HG02678 (cell line): ENCODE measurements at regions not wholly inside any gene's neighbourhood (a gene's known extent, or its start where the extent isn't known, plus 50 kb on each side); places are given as distances from the start of the nearest gene placed in this dataset.

Source experiments
- ATAC-seq: cut with Tn5 transposase; IDR thresholded peaks from one replicate; pipeline ENCODE4 v1.9.1; 2021; ENCODE audit warnings: mild to moderate bottlenecking, moderate library complexity; ENCODE audit not compliant: unreplicated experiment

DNA sequence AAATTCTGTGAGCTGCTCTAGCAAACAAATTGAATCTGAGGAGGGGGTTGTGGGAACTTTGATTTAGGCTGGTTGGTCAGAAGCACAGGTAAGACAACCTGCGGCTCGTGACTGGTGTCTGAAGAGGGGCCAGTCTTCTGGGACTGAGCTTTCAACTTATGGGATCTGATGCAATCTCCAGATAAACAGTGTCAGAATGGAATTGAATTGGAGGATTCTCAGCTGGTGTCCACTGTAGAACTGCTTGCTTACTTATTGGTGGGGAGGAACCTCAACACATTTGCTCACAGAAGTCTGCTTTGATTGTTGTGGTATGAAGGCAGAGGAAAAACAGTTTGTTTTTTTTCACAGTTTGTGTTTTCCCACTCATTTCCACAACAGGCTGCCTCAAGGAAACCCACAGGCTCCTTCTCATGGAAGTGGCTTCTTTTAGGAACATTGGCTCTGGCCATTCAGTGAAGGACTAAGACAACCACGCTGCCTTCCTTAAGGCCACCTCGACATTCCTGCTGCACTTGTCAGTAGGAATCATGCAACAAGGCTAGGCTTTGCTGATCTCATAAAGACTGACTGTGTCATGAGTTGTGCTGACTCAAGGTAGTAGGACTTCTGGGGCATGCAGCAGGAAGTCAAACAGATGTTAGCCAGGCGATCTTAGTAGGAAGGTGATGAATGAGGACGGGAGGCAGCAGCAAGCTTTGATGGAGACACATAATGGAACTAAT lies 104.7 kb downstream of the TSN start:
- ATAC-seq, result no peak

DNA sequence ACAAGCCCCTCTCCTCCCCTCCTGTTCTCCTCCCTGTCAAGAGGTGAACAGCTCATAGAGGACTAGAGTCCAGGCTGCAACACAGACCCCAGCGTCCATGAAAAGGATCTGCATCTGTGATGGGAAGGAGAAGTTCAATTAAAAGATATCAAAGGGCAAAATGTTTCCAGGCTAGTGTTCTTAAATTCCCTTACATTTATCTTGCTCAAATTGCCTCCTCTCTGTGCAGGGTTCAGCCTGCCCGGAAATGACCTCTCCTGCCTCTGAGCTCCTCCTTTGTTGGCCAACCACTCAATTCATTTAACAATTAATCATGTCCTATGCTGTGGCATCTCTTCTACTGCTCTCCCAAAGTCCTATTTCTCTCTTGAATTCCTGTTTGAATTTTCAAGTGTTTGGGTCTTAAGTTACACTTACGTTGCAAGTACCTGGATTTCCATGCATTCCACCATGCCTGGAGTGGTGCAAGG lies 105.3 kb downstream of the TSN start:
- no peak for ATAC-seq

DNA sequence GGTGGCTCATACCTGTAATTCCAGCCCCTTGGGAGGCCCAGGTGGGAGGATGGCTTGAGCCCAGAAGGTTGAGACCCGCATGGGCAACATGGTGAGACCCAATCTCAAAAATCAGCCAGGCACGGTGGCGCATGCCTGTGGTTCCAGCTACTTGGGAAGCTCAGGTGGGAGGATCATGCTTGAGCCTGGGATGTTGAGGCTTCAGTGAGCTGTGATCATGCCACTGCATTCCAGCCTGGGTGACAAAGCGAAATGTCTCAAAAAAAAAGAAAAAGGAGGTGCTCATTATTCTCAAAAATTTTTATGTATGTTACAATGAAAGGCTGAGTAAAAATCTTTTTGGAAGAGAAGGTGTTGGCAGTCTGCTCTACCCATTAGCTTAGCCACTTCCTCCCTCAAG lies 106.8 kb downstream of the TSN start:
- no peak for ATAC-seq

DNA sequence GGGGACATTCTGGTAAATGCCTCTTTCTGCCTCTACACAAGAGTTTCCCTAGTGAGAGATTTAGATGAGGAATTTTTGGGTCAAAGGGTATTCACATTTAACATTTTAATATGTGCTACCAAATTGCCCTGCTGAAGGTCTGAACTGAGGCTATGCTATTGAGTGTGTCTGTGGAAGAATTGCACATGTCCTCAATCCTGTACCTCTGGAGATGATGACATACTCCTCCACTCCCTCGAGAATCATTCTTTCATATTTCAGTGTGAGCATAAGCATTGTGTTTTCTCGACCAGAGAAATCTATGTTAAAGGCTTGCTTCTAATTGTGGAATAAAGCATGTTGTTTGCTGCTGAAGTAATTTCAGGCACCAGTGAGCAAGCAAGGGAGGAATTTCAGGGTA lies 110.5 kb downstream of the TSN start:
- no peak for ATAC-seq

DNA sequence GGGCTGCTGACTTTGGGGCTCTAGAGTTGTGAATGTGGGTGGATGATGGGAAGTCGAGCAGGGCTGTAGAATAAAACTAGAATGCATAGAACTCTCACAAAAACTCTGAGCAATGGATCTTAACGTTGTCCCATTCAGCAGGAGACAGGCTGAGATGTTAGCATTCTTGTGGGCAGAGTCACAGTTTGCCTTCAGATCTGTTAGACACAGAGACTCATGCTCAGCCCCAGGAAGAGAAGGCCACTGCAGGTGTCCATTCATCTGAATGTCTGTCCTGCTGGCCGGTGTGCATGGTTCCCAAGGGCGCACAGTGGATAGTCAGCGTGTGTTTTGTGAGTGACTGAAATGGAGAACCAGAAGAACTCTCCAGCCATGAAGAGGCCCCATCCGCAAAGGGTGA lies 111.3 kb downstream of the TSN start:
- ATAC-seq, result no peak

DNA sequence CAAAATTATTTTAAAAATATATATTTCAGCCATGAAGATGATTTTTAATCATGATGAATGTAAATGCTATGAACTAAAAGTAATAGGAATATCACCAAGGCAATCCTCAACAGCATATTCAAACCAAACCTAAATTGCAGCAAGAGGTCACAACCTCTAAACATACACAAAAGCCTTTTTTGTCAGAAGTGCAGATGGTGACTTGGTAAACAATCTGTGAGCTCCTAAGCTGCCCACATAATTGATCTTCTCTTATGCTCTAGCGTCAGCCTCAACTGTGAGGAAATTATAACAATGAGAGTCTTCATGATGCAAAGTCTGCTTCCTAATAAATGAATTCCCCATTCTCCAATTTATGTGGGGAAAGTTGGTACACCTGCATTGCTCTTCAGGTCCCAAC lies 113.2 kb downstream of the TSN start:
- ATAC-seq, result no peak

DNA sequence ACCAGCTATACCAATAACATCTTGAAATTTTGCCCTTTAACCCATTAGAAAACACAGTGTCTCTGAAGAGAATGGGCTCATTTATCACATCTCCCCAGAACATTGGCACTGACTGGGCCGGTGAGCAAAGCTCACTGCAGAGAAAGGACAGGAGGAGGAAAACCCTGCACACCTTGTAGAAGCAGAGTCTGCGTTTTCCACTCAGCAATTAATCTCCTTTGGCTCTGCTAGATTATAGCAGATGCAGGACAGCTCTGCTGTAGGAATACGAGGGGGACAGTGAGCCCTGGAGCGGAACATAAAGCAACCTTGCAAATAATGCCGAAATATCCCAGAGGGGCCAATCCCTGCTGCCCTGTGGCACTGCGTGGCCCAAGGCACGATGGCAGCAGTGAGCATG lies 113.9 kb downstream of the TSN start:
- no peak for ATAC-seq

DNA sequence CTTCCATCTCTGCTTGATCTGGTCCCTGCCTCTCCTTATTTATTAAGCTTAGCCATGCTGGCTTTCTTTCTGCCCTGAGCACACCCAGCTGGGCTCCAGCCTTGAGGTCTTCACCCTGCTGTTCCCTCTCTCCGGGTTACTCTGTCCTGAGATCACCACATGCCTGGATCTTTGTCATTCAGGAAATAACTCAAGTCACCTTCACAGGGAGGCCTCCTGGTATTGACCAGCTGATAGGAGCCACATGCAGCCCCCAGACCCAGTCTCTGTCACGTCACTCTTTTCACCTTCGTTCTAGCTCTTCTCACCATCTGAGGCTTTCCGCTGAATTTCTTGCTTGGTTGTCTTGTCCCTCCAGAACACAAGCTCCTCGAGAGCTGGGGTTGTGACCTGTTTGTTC lies 114.4 kb downstream of the TSN start:
- no peak for ATAC-seq

DNA sequence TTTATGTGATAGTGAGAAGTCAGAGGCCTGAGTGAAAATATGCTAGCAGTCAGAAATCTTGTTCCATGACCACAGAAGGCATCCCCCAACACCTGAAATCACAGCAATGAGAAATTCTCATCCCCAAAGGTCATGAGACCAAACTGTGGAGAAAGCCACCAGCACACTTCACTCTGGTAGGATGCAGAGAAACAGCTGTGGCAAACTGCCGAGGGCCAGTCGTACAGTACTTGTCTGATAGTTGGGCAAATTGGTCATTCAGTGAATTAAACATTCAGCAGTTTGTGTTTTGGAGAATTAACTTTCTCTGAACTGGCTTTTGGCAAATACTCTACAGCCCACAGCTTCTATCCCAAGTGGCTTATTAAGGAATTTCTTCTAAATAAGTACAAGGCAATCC lies 117.2 kb downstream of the TSN start:
- ATAC-seq, result no peak

DNA sequence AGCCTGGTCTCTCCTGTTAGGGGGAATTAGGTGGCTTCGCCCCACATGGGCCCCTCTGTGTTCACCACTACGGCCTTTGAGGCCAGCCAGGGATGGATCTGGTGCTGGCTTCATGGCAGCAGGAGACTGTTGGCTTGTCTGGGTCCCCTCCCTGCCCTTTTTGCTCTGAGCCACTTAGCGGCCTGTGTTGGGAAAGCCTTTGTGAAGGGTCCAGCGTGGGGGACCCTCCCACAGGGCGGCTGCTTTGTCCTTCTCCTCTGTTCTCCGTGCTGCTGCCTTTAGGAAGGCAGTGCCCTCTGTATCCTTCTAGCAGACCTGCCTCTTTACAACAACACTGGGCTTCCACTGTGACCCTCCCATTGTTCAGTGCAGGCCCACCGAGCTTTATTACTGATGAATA lies 118.4 kb downstream of the TSN start:
- ATAC-seq, result no peak

DNA sequence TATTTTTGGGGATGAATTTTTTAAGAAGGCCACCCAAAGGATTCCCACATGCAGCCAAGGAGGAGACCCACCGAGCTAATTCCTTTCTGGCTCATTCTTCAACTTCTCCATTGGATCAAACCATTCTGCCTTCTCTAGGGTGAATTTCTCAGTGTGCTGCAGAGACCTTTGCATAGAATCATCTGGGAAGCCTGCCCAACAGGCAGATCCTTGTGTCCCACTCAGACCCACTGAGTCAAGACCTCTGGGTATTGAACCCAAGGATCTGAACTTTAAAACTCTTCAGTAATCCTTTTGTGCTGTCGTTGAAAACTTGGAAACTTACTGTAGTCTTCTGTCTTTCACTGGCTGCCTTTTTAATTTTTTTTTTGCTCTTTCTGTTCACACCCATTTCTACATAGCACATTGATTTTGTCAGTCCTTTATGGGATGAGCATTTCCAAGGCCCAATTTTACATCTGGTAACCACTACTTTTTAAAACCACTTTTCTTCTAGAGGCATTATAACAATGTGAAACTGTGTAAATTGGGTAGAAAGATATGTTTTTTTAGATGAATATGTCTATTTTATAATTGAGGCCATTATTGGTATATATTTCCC lies 120.2 kb downstream of the TSN start:
- no peak for ATAC-seq

DNA sequence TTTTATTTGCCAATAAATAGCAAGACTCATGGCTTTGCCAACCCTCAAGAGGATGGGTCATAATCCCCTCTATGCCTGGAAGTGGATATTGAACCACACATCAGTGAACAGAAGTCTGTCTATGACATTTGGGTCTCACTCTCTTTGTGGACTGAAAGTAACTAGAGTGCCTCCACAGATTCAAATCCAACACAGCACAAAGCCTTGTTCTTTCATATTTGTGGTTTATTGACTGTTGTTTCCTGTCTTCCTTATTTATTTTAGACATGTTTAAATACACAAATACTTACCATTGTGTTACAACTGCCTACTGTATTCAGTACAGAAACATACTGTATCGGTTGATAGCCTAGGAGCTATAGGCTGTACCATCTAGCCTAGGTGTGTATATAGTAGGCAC lies 121.9 kb downstream of the TSN start:
- no peak for ATAC-seq

DNA sequence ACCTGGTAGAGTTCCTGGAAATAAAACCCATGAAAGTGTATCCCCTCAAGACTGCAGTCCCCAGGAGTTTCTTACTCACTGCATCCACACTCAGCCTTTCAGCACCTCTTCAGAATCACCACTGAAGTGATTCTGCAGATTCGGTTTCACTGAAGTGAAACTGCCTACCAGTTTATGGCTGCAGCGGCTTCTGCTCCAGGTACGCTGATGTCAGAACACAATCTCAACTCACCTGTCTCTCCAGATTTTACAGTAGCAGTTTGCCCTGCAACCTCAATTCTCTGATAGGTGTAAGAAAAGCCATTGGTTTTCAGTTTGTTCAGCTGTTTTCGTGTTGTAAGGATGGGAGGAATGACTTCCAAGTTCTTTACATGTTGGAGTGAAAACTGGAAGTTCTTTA lies 124.8 kb downstream of the TSN start:
- ATAC-seq, result no peak

DNA sequence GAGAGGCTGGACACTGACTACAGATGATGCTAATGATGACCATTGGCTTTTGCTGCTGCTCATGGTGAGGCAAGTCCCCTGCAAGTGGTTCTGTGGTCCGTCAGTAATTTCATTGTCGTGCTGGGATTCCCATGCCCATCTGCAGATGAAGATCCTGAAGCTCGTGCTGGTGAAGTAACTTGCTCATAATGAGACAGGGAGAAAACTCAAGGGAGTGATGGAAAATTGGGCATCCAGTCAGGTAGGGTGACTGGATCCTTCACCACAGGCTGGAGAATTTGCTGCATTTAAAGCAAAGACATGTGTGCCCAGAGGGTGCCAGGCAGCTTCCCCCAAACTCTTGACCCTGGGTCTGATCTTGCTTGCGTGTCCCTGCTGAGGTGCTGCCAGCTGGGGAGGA lies 125.6 kb downstream of the TSN start:
- no peak for ATAC-seq

DNA sequence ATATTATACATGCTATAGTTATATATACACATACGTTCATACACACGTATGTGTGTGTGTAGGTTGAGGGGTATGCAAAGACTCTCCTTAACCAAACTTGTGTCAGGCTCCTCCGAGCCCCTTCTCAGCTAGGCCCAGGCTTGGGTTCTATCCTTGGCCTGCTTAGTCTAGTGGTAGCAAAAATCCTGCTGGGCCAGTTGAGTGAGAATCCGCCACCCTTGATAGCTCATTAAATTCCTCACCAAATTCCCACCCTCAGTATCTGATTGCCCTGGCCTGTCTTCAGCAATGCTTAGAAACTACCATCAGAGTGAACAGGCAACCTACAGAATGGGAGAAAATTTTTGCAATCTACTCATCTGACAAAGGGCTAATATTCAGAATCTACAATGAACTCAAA lies 126.5 kb downstream of the TSN start:
- no peak for ATAC-seq

DNA sequence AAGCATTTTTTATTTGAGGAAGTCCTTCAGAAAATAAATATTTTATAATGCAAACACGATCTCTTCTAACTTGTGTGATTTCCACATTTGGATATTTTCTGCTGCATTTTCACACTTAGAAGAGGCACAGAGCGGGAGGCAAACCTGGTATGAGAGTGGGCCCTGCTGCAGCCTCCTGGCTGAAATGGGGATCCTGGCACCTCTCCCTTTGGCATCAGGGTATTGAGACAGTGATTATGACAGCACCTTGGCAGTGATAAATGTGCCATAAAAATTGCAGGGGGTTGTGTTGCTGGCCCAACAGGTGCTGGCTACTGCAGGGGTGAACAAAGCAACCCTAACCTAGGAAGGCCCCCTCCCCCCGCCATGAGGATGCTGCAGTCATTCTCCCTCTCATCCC lies 128.6 kb downstream of the TSN start:
- no peak for ATAC-seq

DNA sequence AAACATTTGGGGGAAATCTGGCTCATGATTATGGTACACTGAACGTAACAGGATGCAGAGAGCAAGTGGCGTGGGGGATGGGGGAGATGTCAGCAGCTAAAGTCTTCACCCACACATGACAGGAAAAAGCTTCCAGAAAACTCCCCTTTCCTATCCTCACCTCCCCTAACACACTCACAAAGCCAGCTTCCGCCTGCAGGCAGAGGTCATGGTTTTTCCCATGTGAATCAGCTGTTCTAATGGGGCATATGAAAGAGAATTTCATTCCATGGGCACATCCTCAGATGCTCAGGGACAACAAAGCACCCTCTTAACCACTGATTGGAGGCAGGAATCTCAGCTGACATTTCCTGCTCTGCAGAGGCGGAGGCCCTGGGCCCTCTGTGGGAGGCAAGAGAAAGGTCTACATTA lies 129.1 kb downstream of the TSN start:
- no peak for ATAC-seq

DNA sequence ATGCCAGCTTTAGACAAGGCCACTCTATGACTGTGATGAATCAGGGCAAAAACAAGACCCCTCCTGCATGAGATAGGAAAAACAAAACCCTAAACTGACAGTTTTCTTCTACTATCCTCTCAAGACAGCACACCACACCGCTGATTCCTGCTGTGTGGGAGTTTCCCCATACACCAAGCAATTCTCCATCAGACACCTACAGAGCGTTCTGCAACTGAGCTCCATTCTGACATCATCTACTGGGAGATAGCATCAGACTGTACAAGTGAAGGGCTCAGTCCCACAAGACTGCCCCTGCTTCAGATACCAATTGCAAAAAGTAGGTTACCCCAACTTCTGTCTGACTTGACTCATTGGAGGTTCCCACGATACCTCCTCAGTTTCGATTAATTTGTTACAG lies 130.6 kb downstream of the TSN start:
- ATAC-seq, result no peak

DNA sequence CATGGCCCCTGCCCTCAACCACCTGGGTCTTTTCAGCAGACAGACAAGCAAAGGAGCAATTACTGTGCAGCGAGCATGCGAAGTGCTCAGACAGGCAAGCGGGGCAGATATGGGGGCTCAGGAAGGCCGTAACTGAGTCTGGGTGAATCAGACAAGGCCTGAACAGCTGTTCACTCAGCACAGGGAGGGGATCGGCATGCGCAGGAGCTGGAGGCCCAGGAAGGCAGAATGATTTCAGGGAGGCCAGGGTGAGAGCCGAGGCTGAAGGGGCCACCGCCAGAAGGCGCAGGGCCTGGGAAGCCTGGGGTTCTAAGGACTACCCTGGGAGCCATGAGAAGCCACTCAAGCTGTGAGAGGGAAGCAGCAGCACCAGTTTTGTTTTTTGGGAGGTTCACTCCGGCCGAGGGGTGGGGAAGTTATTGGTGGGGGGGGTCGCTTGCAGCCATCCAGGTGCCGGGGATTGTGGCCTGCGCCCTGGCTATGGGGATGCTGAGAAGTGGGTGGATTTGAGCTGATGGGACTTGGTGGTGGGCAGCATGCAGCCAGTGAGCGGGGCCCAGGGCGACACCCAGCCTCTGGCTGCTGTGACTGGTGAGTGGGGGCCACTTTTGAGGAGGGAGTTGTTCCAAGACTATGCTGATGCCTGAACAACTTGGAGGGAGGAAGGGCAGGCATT lies 132.2 kb downstream of the TSN start:
- ATAC-seq, result no peak

DNA sequence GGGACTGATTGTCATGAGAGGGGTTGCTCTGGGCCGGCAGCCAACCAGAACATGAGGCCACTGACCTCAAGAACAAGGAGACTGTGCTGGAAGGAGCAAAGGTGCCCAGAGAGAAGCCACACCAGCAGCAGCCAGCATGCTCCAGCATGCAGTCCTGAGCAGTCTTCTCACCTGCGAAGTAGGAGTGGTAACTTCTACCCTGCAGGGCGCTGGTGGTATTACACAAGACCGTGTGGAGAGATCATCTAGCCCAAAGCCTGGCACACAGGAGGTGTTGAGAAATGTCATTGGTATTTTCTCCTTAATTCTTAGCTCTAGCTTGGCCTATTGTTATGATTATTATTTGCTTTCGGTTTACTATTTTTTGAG lies 132.7 kb downstream of the TSN start:
- ATAC-seq, result peak; percentile 75

DNA sequence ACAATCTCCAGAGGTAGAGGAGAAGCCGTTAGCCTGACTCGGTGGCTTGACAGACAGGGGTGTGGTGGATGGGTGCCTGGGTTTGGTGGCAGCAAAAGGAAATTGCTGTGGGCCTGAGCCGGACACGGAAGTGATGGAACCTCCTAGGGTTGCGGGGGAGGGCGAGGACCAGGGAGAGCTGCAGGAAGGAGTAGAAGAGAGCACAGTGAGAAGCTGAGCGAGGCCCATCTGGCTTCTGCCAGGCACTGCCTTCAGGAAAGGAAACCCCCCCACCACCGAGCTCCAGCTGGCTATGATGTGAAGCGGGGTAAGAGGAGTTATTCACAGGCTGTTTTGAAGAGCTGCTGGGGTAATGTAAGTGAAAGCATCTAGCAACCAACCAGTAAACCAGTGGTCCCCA lies 134.6 kb downstream of the TSN start:
- no peak for ATAC-seq
